ENCODE measurements at regions not wholly inside any gene's neighbourhood (a gene's known extent, or its start where the extent isn't known, plus 50 kb on each side); places are given as distances from the start of the nearest gene placed in this dataset.

DNA sequence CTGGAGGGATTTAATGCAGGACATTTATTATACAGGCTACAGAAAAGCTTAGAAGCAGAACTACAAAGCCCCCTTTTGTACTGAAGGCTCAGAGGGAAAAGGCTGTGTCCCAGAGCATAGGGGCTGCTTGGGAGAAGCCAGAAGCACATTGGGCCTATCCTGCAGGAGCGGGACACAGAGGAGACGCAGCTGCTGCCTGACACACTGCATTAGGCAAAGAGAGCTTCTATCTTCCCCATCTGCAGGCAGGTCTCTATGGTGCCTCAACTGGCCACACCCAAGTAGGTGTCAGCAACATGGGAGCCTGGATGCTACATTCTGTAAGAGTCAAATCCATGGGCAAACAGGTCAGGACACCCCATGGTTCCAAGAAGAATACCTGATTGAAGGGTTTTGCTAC, 595.9 kb downstream of the AJAP1 start:
- POLR2A ChIA-PET: no interaction called here

DNA sequence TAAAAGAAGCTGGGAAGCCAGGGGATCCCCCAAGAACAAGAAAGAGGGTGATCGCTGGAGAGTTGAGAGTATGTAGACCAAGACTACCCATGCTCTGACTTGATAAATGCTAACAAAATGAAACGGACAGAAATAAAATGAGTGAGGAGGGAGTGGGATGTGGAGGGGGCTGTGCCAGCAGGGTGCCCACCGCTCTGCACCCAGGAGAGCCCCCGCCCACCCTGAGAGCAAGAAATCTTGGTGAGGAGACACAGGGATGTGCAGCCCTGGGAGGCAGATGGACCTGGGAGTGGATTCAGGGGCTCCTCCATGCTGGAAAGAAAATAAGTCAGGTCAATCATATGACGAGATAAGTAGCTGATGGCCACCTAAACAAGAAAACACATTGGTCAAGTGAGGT, 590.9 kb downstream of the AJAP1 start:
- Mint-ChIP-seq H3K4me1 (no peaks in the 10 kb centered on the region), H3K9me3 (peaks cover 81% of the 10 kb centered on the region), H3K4me3 (no peak overlapping the region), H3K27ac (no peak overlapping the region), H3K36me3 (peaks cover 69% of the 10 kb centered on the region), H3K27me3 (ENCODE audit: low read depth) (peaks cover 24% of the 10 kb centered on the region)
- ChIA-PET CTCF (no interaction called here), POLR2A (no interaction called here)
- ATAC-seq (no peak), DNase-seq (ENCODE audit: low spot score) (no peak)
- TF ChIP-seq MYBL2 (CRISPR knock-in tag; IDR thresholded peaks at IDR 0.05) (no peak), CBFB (CRISPR knock-in tag; IDR thresholded peaks at IDR 0.05; ENCODE audit: low read depth) (no peak), TCF7 (CRISPR knock-in tag; IDR thresholded peaks at IDR 0.05; ENCODE audit: low read depth) (no peak), TEAD4 (CRISPR knock-in tag; IDR thresholded peaks at IDR 0.05) (no peak), ESRRA (CRISPR knock-in tag; IDR thresholded peaks at IDR 0.05; ENCODE audit: borderline replicate concordance) (no peak), ZBTB21 (CRISPR knock-in tag; IDR thresholded peaks at IDR 0.05; ENCODE audit: borderline replicate concordance) (no peak), MXD4 (CRISPR knock-in tag; IDR thresholded peaks at IDR 0.05; ENCODE audit: borderline replicate concordance) (no peak), ATF1 (CRISPR knock-in tag; IDR thresholded peaks at IDR 0.05) (no peak)
- TF ChIP-seq, protein P1, sequence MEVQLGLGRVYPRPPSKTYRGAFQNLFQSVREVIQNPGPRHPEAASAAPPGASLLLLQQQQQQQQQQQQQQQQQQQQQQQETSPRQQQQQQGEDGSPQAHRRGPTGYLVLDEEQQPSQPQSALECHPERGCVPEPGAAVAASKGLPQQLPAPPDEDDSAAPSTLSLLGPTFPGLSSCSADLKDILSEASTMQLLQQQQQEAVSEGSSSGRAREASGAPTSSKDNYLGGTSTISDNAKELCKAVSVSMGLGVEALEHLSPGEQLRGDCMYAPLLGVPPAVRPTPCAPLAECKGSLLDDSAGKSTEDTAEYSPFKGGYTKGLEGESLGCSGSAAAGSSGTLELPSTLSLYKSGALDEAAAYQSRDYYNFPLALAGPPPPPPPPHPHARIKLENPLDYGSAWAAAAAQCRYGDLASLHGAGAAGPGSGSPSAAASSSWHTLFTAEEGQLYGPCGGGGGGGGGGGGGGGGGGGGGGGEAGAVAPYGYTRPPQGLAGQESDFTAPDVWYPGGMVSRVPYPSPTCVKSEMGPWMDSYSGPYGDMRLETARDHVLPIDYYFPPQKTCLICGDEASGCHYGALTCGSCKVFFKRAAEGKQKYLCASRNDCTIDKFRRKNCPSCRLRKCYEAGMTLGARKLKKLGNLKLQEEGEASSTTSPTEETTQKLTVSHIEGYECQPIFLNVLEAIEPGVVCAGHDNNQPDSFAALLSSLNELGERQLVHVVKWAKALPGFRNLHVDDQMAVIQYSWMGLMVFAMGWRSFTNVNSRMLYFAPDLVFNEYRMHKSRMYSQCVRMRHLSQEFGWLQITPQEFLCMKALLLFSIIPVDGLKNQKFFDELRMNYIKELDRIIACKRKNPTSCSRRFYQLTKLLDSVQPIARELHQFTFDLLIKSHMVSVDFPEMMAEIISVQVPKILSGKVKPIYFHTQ (CRISPR knock-in tag; IDR thresholded peaks at IDR 0.05): no peak
- TF ChIP-seq, protein P2, sequence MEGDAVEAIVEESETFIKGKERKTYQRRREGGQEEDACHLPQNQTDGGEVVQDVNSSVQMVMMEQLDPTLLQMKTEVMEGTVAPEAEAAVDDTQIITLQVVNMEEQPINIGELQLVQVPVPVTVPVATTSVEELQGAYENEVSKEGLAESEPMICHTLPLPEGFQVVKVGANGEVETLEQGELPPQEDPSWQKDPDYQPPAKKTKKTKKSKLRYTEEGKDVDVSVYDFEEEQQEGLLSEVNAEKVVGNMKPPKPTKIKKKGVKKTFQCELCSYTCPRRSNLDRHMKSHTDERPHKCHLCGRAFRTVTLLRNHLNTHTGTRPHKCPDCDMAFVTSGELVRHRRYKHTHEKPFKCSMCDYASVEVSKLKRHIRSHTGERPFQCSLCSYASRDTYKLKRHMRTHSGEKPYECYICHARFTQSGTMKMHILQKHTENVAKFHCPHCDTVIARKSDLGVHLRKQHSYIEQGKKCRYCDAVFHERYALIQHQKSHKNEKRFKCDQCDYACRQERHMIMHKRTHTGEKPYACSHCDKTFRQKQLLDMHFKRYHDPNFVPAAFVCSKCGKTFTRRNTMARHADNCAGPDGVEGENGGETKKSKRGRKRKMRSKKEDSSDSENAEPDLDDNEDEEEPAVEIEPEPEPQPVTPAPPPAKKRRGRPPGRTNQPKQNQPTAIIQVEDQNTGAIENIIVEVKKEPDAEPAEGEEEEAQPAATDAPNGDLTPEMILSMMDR (IDR thresholded peaks at IDR 0.05): no peak
- TF ChIP-seq, protein P3, sequence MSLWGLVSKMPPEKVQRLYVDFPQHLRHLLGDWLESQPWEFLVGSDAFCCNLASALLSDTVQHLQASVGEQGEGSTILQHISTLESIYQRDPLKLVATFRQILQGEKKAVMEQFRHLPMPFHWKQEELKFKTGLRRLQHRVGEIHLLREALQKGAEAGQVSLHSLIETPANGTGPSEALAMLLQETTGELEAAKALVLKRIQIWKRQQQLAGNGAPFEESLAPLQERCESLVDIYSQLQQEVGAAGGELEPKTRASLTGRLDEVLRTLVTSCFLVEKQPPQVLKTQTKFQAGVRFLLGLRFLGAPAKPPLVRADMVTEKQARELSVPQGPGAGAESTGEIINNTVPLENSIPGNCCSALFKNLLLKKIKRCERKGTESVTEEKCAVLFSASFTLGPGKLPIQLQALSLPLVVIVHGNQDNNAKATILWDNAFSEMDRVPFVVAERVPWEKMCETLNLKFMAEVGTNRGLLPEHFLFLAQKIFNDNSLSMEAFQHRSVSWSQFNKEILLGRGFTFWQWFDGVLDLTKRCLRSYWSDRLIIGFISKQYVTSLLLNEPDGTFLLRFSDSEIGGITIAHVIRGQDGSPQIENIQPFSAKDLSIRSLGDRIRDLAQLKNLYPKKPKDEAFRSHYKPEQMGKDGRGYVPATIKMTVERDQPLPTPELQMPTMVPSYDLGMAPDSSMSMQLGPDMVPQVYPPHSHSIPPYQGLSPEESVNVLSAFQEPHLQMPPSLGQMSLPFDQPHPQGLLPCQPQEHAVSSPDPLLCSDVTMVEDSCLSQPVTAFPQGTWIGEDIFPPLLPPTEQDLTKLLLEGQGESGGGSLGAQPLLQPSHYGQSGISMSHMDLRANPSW (CRISPR knock-in tag; conservative IDR thresholded peaks at IDR 0.05; ENCODE audit: low read depth): no peak

More for the DNA sequence above, 595.9 kb downstream of the AJAP1 start:
- H3K27ac Mint-ChIP-seq: no peak overlapping the region
- peaks cover 76% of the 10 kb centered on the region for H3K9me3 Mint-ChIP-seq
- no peak overlapping the region for H3K4me3 Mint-ChIP-seq
- H3K36me3 Mint-ChIP-seq: peaks cover 66% of the 10 kb centered on the region
- peaks cover 24% of the 10 kb centered on the region for H3K27me3 Mint-ChIP-seq (ENCODE audit: low read depth)
- CTCF ChIA-PET: no interaction called here
- no peak for ATAC-seq
- no peak for TF ChIP-seq ELF4 (CRISPR knock-in tag; IDR thresholded peaks at IDR 0.05; ENCODE audit: low read depth)
- TF ChIP-seq, protein P4, sequence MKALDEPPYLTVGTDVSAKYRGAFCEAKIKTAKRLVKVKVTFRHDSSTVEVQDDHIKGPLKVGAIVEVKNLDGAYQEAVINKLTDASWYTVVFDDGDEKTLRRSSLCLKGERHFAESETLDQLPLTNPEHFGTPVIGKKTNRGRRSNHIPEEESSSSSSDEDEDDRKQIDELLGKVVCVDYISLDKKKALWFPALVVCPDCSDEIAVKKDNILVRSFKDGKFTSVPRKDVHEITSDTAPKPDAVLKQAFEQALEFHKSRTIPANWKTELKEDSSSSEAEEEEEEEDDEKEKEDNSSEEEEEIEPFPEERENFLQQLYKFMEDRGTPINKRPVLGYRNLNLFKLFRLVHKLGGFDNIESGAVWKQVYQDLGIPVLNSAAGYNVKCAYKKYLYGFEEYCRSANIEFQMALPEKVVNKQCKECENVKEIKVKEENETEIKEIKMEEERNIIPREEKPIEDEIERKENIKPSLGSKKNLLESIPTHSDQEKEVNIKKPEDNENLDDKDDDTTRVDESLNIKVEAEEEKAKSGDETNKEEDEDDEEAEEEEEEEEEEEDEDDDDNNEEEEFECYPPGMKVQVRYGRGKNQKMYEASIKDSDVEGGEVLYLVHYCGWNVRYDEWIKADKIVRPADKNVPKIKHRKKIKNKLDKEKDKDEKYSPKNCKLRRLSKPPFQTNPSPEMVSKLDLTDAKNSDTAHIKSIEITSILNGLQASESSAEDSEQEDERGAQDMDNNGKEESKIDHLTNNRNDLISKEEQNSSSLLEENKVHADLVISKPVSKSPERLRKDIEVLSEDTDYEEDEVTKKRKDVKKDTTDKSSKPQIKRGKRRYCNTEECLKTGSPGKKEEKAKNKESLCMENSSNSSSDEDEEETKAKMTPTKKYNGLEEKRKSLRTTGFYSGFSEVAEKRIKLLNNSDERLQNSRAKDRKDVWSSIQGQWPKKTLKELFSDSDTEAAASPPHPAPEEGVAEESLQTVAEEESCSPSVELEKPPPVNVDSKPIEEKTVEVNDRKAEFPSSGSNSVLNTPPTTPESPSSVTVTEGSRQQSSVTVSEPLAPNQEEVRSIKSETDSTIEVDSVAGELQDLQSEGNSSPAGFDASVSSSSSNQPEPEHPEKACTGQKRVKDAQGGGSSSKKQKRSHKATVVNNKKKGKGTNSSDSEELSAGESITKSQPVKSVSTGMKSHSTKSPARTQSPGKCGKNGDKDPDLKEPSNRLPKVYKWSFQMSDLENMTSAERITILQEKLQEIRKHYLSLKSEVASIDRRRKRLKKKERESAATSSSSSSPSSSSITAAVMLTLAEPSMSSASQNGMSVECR (CRISPR knock-in tag; IDR thresholded peaks at IDR 0.05; ENCODE audit: borderline replicate concordance): no peak
- TF ChIP-seq, protein P5, sequence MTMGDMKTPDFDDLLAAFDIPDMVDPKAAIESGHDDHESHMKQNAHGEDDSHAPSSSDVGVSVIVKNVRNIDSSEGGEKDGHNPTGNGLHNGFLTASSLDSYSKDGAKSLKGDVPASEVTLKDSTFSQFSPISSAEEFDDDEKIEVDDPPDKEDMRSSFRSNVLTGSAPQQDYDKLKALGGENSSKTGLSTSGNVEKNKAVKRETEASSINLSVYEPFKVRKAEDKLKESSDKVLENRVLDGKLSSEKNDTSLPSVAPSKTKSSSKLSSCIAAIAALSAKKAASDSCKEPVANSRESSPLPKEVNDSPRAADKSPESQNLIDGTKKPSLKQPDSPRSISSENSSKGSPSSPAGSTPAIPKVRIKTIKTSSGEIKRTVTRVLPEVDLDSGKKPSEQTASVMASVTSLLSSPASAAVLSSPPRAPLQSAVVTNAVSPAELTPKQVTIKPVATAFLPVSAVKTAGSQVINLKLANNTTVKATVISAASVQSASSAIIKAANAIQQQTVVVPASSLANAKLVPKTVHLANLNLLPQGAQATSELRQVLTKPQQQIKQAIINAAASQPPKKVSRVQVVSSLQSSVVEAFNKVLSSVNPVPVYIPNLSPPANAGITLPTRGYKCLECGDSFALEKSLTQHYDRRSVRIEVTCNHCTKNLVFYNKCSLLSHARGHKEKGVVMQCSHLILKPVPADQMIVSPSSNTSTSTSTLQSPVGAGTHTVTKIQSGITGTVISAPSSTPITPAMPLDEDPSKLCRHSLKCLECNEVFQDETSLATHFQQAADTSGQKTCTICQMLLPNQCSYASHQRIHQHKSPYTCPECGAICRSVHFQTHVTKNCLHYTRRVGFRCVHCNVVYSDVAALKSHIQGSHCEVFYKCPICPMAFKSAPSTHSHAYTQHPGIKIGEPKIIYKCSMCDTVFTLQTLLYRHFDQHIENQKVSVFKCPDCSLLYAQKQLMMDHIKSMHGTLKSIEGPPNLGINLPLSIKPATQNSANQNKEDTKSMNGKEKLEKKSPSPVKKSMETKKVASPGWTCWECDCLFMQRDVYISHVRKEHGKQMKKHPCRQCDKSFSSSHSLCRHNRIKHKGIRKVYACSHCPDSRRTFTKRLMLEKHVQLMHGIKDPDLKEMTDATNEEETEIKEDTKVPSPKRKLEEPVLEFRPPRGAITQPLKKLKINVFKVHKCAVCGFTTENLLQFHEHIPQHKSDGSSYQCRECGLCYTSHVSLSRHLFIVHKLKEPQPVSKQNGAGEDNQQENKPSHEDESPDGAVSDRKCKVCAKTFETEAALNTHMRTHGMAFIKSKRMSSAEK (CRISPR knock-in tag; IDR thresholded peaks at IDR 0.05; ENCODE audit: borderline replicate concordance): no peak
- no peak for DNase-seq (ENCODE audit: low spot score)
- no peaks in the 10 kb centered on the region for H3K4me1 Mint-ChIP-seq

All from WTC11 (cell line).